MCF 10A (cell line): ENCODE measurements at regions not wholly inside any gene's neighbourhood (a gene's known extent, or its start where the extent isn't known, plus 50 kb on each side); places are given as distances from the start of the nearest gene placed in this dataset.
"Not testable (repeated sequence)": the region's sequence is repeated elsewhere in the genome, so short reads cannot be mapped to it uniquely, and the experiment has no call there.

Source experiments
- BruUV-seq: library from RNA; stranded (reverse); fragments of 400-500 nt; replicated peaks from 2 replicates; lab custom pipeline; 2021; lab: Mats Ljungman, UMichigan
- CTCF ChIA-PET: fragments of 300-600 bp; sonication (Branson Sonifier 250); formaldehyde crosslinking; extraction: SDS; loops from one replicate; lab custom pipeline; 2021; ENCODE audit warnings: antibody characterized with exemption, inconsistent platforms; lab: Yijun Ruan, JAX
- POLR2A ChIA-PET: fragments of 300-600, 350-650 bp; sonication (Branson Sonifier 250); formaldehyde crosslinking; extraction: SDS; loops from one replicate; lab custom pipeline; 2020; ENCODE audit warnings: antibody characterized with exemption, inconsistent platforms; lab: Yijun Ruan, JAX
- DNase-seq: peaks from one replicate; pipeline ENCODE4 v3.0.0-alpha.2; 2018; ENCODE audit not compliant: unreplicated experiment
- H3K27ac Mint-ChIP-seq: one replicate; pipeline ENCODE4 v1.8.0; 2022; ENCODE audit warnings: mild to moderate bottlenecking, low read depth, mixed read lengths; ENCODE audit not compliant: unreplicated experiment
- H3K27me3 Mint-ChIP-seq: one replicate; pipeline ENCODE4 v1.8.0; 2022; ENCODE audit warnings: mixed read lengths; ENCODE audit not compliant: insufficient read depth, unreplicated experiment
- H3K36me3 Mint-ChIP-seq: one replicate; pipeline ENCODE4 v1.8.0; 2022; ENCODE audit warnings: mild to moderate bottlenecking, moderate library complexity, mixed read lengths; ENCODE audit not compliant: insufficient read depth, unreplicated experiment
- H3K4me1 Mint-ChIP-seq: one replicate; pipeline ENCODE4 v1.8.0; 2022; ENCODE audit warnings: mixed read lengths; ENCODE audit not compliant: insufficient read depth, unreplicated experiment
- H3K4me3 Mint-ChIP-seq: one replicate; pipeline ENCODE4 v1.8.0; 2022; ENCODE audit warnings: mild to moderate bottlenecking, moderate library complexity, mixed read lengths; ENCODE audit not compliant: unreplicated experiment
- H3K9me3 Mint-ChIP-seq: one replicate; pipeline ENCODE4 v1.8.0; 2022; ENCODE audit warnings: mixed read lengths; ENCODE audit not compliant: unreplicated experiment
- intact Hi-C: fragments of 100-400 bp; cut with micrococcal nuclease; formaldehyde crosslinking; loops from 2 replicates; pipeline ENCODE4 v1.14.1; 2022
- TF ChIP-seq, protein P1 (sequence below): fragments of 200-600 bp; IDR thresholded peaks from one replicate; pipeline ENCODE4 v1.8.0; 2022; ENCODE audit warnings: antibody characterized with exemption, mild to moderate bottlenecking; ENCODE audit not compliant: unreplicated experiment

DNA sequence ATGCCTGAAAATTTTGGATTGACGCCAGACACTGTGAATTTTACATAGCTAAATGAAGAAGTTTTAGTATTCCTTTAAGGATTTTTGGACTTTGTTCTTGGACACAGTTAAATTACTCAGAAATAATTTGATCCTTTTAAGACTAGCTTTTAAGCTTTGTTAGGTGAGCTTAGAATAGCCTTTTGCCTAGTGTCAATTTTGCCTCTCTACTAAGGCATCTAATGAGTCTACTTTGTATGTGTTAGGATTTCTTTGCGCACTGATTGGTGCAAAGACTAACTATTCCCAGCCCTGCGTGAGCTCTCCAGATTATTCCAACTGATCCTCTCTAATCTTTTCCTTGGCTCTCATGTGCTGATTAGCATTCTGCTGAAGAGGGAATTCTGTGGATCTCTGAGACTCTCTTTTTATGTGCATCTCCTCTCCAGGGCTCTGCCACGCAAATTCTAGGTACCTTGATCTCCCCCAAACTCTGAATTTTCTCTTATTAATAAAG lies 128.1 kb upstream of the BCL9 start:
- CTCF ChIA-PET = no interaction called here
- intact Hi-C loops = no loop called here
- H3K27me3 Mint-ChIP-seq = peaks cover 11% of the 10 kb centered on the region
- H3K4me1 Mint-ChIP-seq = no peaks in the 10 kb centered on the region
- POLR2A ChIA-PET = interaction anchor here (0.6 to 1.4 kb wide), 3 partner anchors 12 to 333 kb away, joined by 3 to 4 read pairs (median 3); no protein-coding TSS in a partner anchor
- no TSS peak for BruUV-seq
- TF ChIP-seq, protein P1, sequence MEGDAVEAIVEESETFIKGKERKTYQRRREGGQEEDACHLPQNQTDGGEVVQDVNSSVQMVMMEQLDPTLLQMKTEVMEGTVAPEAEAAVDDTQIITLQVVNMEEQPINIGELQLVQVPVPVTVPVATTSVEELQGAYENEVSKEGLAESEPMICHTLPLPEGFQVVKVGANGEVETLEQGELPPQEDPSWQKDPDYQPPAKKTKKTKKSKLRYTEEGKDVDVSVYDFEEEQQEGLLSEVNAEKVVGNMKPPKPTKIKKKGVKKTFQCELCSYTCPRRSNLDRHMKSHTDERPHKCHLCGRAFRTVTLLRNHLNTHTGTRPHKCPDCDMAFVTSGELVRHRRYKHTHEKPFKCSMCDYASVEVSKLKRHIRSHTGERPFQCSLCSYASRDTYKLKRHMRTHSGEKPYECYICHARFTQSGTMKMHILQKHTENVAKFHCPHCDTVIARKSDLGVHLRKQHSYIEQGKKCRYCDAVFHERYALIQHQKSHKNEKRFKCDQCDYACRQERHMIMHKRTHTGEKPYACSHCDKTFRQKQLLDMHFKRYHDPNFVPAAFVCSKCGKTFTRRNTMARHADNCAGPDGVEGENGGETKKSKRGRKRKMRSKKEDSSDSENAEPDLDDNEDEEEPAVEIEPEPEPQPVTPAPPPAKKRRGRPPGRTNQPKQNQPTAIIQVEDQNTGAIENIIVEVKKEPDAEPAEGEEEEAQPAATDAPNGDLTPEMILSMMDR = no peak
- no peak for DNase-seq
- H3K36me3 Mint-ChIP-seq = no peaks in the 10 kb centered on the region
- peaks cover 30% of the 10 kb centered on the region for H3K9me3 Mint-ChIP-seq
- no peak overlapping the region for H3K27ac Mint-ChIP-seq
- no peak overlapping the region for H3K4me3 Mint-ChIP-seq

DNA sequence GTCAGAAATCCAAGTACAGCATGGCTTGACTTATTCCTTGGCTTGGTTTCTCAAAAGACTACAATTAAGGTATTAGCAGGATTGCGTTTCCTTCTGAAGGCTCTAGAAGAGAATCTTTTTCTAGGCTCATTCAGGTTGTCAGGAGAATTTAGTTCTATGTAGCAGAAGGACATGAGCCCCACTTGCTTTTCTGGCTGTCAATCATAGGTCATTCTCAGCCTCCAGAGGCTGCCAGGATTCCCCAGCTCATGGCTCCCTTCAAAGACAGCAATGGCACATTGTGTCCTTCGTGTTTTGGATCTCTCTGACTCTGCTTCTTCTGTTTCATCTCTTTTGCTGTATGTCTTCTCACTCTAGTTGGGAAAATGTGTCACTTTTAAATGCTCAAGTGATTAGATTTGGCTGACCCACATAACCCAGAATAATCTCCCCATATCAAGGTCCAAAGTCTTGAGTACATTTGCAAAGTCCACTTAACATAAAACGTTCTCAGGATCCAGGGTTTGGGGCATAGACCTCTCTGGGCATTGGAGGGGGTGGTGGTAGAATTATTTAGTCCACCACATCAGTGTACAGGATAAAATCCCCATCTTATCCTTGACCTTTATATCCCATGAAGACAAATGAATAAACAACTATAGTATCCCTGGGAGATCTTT lies 126.7 kb upstream of the BCL9 start:
- DNase-seq = no peak
- CTCF ChIA-PET = no interaction called here
- no peaks in the 10 kb centered on the region for H3K4me1 Mint-ChIP-seq

GRCh38 chr1:147417024-147417423 lies 124.3 kb upstream of the BCL9 start:
- TF ChIP-seq, protein P1 = no peak
- Mint-ChIP-seq H3K4me1 (no peaks in the 10 kb centered on the region), H3K36me3 (no peaks in the 10 kb centered on the region), H3K27ac (no peak overlapping the region), H3K4me3 (no peak overlapping the region), H3K27me3 (peaks cover 11% of the 10 kb centered on the region), H3K9me3 (peaks cover 12% of the 10 kb centered on the region)
- CTCF ChIA-PET = interaction anchor here (0.9 to 1.6 kb wide), 2 partner anchors 28 to 224 kb away, joined by 3 to 4 read pairs; no protein-coding TSS in a partner anchor
- intact Hi-C loops = no loop called here
- no TSS peak for BruUV-seq
- POLR2A ChIA-PET = no interaction called here
- DNase-seq = no peak

More for the DNA sequence above, 126.7 kb upstream of the BCL9 start:
- Mint-ChIP-seq H3K27me3 (peaks cover 11% of the 10 kb centered on the region), H3K4me3 (no peak overlapping the region), H3K36me3 (no peaks in the 10 kb centered on the region), H3K27ac (no peak overlapping the region), H3K9me3 (peaks cover 20% of the 10 kb centered on the region)
- intact Hi-C loops = no loop called here
- POLR2A ChIA-PET = no interaction called here
- no TSS peak for BruUV-seq
- TF ChIP-seq, protein P1 = no peak

GRCh38 chr1:147423100-147423827 lies 118.0 kb upstream of the BCL9 start:
- intact Hi-C loops, CTCF ChIA-PET, H3K4me1 Mint-ChIP-seq, POLR2A ChIA-PET, BruUV-seq, H3K27ac Mint-ChIP-seq, H3K9me3 Mint-ChIP-seq, H3K36me3 Mint-ChIP-seq, DNase-seq, H3K27me3 Mint-ChIP-seq, H3K4me3 Mint-ChIP-seq: not testable (repeated sequence)
